ENCODE measurements at regions not wholly inside any gene's neighbourhood (a gene's known extent, or its start where the extent isn't known, plus 50 kb on each side); places are given as distances from the start of the nearest gene placed in this dataset.

GRCh38 chr2:102922321-102922720 lies 160.5 kb downstream of the TMEM182 start:
- H3K36me3 ChIP-seq (ENCODE audit: control insufficient read depth, insufficient read depth, low read length): no peaks in the 10 kb centered on the region
- no peak overlapping the region for H4K8ac ChIP-seq (ENCODE audit: low read depth in 2 of 2, low read length in 2 of 2)
- no peak overlapping the region for H4K5ac ChIP-seq (ENCODE audit: low read depth, low read length)
- no peak overlapping the region for H2BK20ac ChIP-seq (ENCODE audit: low read depth, low read length)
- no TSS peak for BruUV-seq (replicated peaks)
- no peak overlapping the region for H3K4ac ChIP-seq (ENCODE audit: low read depth, low read length)
- no peak overlapping the region for H3K4me2 ChIP-seq (ENCODE audit: low read depth, low read length)
- TF ChIP-seq CHD1 (IDR thresholded peaks at IDR 0.05; ENCODE audit: low read depth, low read length): no peak
- TF ChIP-seq CEBPB (IDR thresholded peaks at IDR 0.05; ENCODE audit: low read depth, low read length): no peak
- TF ChIP-seq RCOR1 (IDR thresholded peaks at IDR 0.05; ENCODE audit: insufficient replicate concordance, low read length): no peak
- TF ChIP-seq ELK1 (IDR thresholded peaks at IDR 0.05; ENCODE audit: borderline replicate concordance, low read depth, low read length): no peak
- no peak for TF ChIP-seq SMC3 (IDR thresholded peaks at IDR 0.05; ENCODE audit: low read depth, low read length)
- TF ChIP-seq POLR2A (IDR thresholded peaks at IDR 0.05; ENCODE audit: low read depth, low read length): no peak
- no peak for TF ChIP-seq RFX5 (IDR thresholded peaks at IDR 0.05; ENCODE audit: low read depth, low read length)
- no peak for TF ChIP-seq BHLHE40 (IDR thresholded peaks at IDR 0.05; ENCODE audit: low read depth, low read length)
- no peak for TF ChIP-seq FOS (IDR thresholded peaks at IDR 0.05; ENCODE audit: low read depth, low read length)
- no peak for TF ChIP-seq MAZ (IDR thresholded peaks at IDR 0.05; ENCODE audit: borderline replicate concordance, low read depth, low read length)
- no peak for TF ChIP-seq USF2 (IDR thresholded peaks at IDR 0.05; ENCODE audit: low read depth, low read length)
- no peak for TF ChIP-seq CTCF (conservative IDR thresholded peaks at IDR 0.05; ENCODE audit: low read depth, low read length)
- no peak for TF ChIP-seq MXI1 (IDR thresholded peaks at IDR 0.05; ENCODE audit: borderline replicate concordance, low read depth, low read length)
- no peak for TF ChIP-seq MAFK (IDR thresholded peaks at IDR 0.05; ENCODE audit: low read depth, low read length)
- TF ChIP-seq NFE2L2 (IDR thresholded peaks at IDR 0.05; ENCODE audit: low read depth, low read length): no peak
- no peak for TF ChIP-seq RAD21 (IDR thresholded peaks at IDR 0.05; ENCODE audit: low read length)
- H3K79me1 ChIP-seq (ENCODE audit: low read depth in 1 of 2, low read length in 2 of 2): no peaks in the 10 kb centered on the region
- H3K27ac ChIP-seq (ENCODE audit: insufficient read depth, low read length): no peak overlapping the region
- no peak overlapping the region for H2AFZ ChIP-seq (replicated peaks; ENCODE audit: low read length, poor library complexity)
- H2BK5ac ChIP-seq (ENCODE audit: low read depth, low read length, poor library complexity, severe bottlenecking): no peak overlapping the region
- 20% methylated on average over 1 of the region's 4 CpGs; no CpG with 5 or more reads in 1 of the 2 experiments for WGBS, 2 experiments (ENCODE audit: extremely low coverage in 2 of 2, insufficient read length in 1 of 2)
- no peak overlapping the region for H3K18ac ChIP-seq (ENCODE audit: low read depth, low read length)
- H3K27me3 ChIP-seq (ENCODE audit: control insufficient read depth, insufficient read depth, low read length): no peaks in the 10 kb centered on the region
- dilution Hi-C loops (cut with HindIII; ENCODE audit: low sequenced_read_pairs, unreplicated experiment): no loop called here
- H3K4me1 ChIP-seq (ENCODE audit: control insufficient read depth, insufficient read depth, low read length): no peaks in the 10 kb centered on the region
- H2BK15ac ChIP-seq (ENCODE audit: low read depth, low read length): no peak overlapping the region
- no peak overlapping the region for H3K23ac ChIP-seq (ENCODE audit: low read depth, low read length)
- in situ Hi-C loops (cut with MboI; ENCODE audit: low sequenced_read_pairs): no loop called here
- CTCF ChIA-PET: no interaction called here
- no peak overlapping the region for H3K56ac ChIP-seq (ENCODE audit: extremely low read depth, insufficient read depth, low read length)
- no peak overlapping the region for H3K14ac ChIP-seq (replicated peaks; ENCODE audit: low read depth, low read length)
- POLR2A ChIA-PET (ENCODE audit: unreplicated experiment): no interaction called here
- no peak for DNase-seq
- H4K20me1 ChIP-seq (ENCODE audit: insufficient read depth, low read length): no peaks in the 10 kb centered on the region
- no peak for ATAC-seq (ENCODE audit: low read depth)
- H3K9me3 ChIP-seq (ENCODE audit: control insufficient read depth, insufficient read depth, low read length): no peaks in the 10 kb centered on the region
- H3K9me1 ChIP-seq (ENCODE audit: insufficient read depth, low read length): no peaks in the 10 kb centered on the region
- H2AK9ac ChIP-seq (replicated peaks; ENCODE audit: low read depth, low read length, poor library complexity): no peak overlapping the region
- no peak overlapping the region for H3K9ac ChIP-seq (ENCODE audit: low read depth, low read length)
- H3K4me3 ChIP-seq (ENCODE audit: insufficient read depth, low read depth, low read length): no peak overlapping the region
- H2AK5ac ChIP-seq (ENCODE audit: low read depth, low read length): no peak overlapping the region
- H2BK120ac ChIP-seq (ENCODE audit: low read depth, low read length): no peak overlapping the region
- intact Hi-C loops (cut with micrococcal nuclease): no loop called here
- H4K91ac ChIP-seq (ENCODE audit: insufficient read depth, low read depth, low read length): no peak overlapping the region
